T-helper 1 cell (primary cell): ENCODE measurements at regions not wholly inside any gene's neighbourhood (a gene's known extent, or its start where the extent isn't known, plus 50 kb on each side); places are given as distances from the start of the nearest gene placed in this dataset.
"Not testable (repeated sequence)": the region's sequence is repeated elsewhere in the genome, so short reads cannot be mapped to it uniquely, and the experiment has no call there.

Experiments
- DNase-seq, 5 donors: peaks; one replicate each; pipeline ENCODE4 v3.0.0-alpha.2; 2012 to 2020

- DNase-seq, result no peak
These were observed 253.7 kb downstream of the TTC6 start for GRCh38 chr14:37848985-37849621.

DNA sequence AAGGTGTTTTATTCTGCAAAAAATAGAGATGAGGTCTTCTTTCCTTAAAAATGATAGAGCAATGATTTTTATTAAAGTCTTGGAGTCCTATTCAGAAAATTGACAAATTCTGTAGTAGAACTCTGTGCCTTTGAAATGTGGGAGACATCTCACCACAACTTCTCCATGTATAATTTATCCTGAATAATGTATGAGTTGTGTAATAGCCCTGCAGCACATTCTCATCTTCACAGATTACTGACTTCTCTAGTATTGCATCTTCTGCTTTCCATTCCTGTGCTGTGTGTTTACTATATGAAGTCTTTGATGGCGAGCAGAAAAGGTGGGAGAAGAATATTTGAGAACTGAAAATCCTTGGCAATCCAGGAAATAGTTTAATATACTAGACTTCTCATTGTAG, 255.6 kb downstream of the TTC6 start:
- DNase-seq, result no peak

GRCh38 chr14:37855871-37856270, 260.4 kb downstream of the TTC6 start:
- DNase-seq, result no peak

DNA sequence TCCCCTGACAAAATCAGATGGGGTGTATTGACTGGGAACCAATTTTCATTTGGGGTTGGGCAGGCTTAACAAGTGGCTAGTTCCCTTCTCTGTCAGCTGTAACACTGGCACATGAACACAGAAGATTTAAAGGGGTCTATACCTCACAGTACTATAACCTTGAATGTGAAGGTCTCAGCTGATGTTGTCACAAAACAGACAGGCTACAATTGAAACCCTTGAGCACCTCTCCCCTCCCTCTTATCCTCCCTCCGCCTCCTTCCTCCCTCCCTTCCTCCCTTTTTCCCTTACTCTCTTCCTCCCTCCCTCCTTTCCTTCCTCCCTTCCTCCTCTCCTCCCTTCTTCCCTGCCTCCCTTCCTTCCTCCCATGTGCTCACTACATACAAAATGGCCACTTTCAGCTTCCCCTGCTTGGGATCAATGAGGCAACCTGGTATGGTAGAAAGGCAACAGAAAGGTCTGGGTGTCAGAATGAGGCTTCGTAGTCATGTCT, 262.4 kb downstream of the TTC6 start:
- DNase-seq, result no peak

GRCh38 chr14:37858733-37859132, 263.3 kb downstream of the TTC6 start:
- DNase-seq, result no peak

- DNase-seq, result no peak
These were observed 263.7 kb downstream of the TTC6 start for GRCh38 chr14:37859177-37859576.

- DNase-seq, result no peak
These were observed 266.8 kb downstream of the TTC6 start for GRCh38 chr14:37862263-37862662.

GRCh38 chr14:37864128-37864527, 268.7 kb downstream of the TTC6 start:
- no peak for DNase-seq

- no peak for DNase-seq
These were observed 269.7 kb downstream of the TTC6 start for GRCh38 chr14:37864861-37865718.

DNA sequence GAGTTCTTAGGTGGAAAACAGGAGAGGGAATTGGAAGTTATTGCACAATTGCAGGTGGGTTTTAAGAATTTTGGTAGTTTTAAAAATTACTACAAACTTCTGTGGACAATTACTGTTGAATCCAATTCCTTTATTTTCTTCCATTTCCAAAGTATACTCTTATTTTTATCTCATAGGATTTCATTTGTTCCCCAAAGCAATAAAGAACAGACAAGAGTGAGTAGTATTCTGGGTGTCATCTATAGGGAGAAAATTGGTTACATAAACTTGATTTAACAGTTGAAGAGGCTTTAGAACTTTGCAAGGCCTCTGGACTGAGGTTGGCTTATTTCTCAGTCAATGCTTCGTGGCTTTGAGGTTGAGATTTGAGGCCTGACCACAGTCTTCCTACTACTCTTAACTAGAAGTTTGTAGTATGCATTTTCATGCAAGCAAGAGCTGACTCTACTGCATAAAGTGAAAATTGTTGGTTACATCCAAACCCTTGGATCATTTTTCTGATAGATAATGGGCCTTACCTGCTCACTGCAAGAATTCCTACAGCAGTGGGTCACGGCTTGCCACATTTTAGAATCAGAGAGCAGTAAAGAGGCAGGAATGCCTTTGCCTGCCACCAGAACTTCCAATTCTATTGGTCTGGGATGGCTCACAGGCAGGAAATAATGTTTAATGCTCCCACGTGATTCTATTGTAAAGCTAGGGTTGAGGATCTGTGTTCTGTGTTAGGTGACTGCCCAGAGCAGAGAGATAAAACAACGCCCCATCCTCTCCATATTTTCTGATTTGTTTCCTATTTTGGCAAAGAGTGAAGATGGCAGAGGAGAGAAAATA, 270.5 kb downstream of the TTC6 start:
- no peak for DNase-seq

DNA sequence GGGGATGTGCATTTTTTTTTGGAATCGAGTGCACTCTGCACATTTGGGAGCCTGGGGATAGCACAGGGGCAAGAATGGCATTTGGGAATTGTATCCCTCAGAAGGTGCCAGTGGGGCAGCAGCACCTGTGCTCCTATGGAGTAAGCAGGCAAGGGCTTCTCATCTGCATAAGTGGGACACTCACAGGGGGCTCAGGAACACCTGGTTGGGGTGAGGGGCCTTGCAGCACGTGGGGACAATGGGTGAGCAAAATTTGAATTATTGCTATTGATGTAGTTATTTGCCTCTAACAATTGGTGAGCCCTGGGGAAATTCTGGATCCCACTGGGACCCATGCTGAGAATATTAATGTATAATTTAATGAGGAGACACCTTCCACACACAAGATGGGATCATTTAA, 274.2 kb downstream of the TTC6 start:
- DNase-seq, result no peak

DNA sequence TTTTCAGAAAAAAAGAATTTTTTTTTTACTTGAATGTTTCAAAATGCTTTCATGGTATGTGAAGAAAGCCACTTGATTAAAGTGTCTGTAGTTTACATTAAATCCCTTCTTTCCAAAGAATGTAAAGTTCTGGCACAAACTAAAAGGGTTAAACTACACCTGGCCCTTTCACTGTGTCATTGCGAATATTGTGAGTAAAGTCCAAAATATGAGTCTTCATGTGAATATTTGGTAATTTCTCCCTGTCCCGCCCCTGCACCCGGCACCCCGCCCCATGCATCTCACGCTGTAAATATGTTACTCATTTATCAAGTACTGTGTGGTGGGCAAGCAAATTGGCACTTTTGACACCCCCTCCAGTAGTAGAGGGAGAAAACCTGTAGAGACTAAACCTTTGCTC, 274.7 kb downstream of the TTC6 start:
- no peak for DNase-seq

GRCh38 chr14:37870632-37871346, 275.4 kb downstream of the TTC6 start:
- DNase-seq, result no peak

DNA sequence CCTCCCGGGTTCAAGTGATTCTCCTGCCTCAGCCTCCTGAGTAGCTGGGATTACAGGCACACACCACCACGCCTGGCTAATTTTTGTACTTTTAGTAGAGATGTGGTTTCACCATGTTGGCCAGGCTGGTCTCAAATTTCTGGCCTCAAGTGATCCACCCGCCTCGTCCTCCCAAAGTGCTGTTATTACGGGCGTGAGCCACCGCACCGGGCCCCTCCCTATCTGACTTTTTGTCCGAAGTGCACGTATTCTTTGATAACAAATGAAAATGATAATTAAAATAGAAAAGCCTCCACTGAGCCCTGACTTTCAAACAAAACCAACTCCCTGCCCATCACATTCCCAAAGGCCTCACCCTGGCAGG, 278.6 kb downstream of the TTC6 start:
- DNase-seq, result not testable (repeated sequence)

- peak; percentile 12 to 71 (median 37) for DNase-seq
These were observed 279.1 kb downstream of the TTC6 start for GRCh38 chr14:37874429-37875109.

GRCh38 chr14:37888234-37888633, 292.8 kb downstream of the TTC6 start:
- no peak for DNase-seq

DNA sequence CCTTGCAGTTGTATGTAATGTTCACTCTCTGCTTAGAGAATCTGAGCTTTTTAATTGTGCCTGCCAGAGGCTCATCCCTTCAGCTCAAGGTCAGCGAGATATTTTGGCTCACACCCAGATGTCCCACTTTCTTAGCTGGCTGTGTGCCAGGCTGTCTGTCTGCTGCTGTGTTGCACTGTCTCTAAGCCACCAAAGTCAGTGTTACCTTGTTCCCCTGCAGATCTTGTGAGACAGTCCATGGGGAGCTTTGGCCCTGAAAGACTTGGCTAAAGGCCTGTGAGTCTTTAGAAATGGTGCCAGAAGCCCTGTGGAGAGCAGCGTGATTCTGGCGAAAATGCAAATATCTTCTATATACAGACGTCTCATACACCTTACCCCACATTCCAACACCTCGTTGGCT, 293.7 kb downstream of the TTC6 start:
- DNase-seq, result no peak

DNA sequence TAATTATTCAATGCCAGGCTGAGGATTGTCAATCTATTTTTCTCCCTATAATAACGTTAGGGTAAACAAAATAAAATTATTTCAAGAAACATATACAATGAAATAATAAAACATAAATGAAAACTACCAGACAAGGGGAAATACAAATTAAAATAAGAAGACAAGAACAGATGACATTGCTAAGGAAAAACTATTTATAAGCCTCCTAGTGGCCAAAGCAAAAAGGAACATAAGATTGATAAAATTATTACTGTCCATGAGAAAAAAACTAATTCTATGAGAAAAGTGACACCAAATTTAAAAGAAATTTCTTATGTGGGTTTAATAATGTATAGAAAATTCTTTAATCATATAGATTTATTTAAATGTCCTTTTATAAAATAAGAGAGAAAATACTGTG, 294.7 kb downstream of the TTC6 start:
- DNase-seq, result no peak

- DNase-seq, result not testable (repeated sequence)
These were observed 296.1 kb downstream of the TTC6 start for GRCh38 chr14:37891500-37891899.

DNA sequence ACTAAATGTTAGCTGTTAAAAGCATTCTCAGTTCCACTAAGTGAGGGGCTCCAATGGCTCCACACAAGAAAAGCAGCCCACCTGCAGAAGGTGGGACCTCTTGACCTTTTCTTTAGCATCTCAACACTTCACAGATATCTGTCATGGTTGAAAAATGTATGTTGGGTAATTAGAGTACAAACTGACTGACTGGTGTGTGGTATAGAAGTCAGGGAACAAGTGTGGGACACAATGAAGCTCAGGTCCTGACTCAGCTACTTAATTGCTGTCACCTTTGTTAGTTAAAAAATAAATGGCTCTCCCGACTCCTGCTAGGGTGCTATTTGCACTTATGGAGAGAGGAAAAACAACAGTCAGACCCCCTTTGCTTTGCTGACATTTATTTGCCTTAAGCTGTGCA, 299.0 kb downstream of the TTC6 start:
- no peak for DNase-seq

- DNase-seq, result no peak
These were observed 303.9 kb downstream of the TTC6 start for GRCh38 chr14:37899365-37899764.

GRCh38 chr14:37900561-37900960, 305.1 kb downstream of the TTC6 start:
- DNase-seq, result no peak
